GM18519 (cell line): ENCODE measurements at regions not wholly inside any gene's neighbourhood (a gene's known extent, or its start where the extent isn't known, plus 50 kb on each side); places are given as distances from the start of the nearest gene placed in this dataset.

Experiments used
- ATAC-seq: cut with Tn5 transposase; IDR thresholded peaks from one replicate; pipeline ENCODE4 v1.9.1; 2021; ENCODE audit warnings: mild to moderate bottlenecking, moderate library complexity; ENCODE audit not compliant: unreplicated experiment, low FRiP score

- ATAC-seq, result no peak
These were observed 89.6 kb downstream of the INSIG2 start for GRCh38 chr2:118177884-118178283.

- no peak for ATAC-seq
These were observed 89.0 kb downstream of the INSIG2 start for GRCh38 chr2:118177318-118177717.

- no peak for ATAC-seq
These were observed 88.3 kb downstream of the INSIG2 start for GRCh38 chr2:118176601-118177000.

GRCh38 chr2:118171546-118171945 is 83.3 kb downstream of the INSIG2 start:
- ATAC-seq, result no peak

- no peak for ATAC-seq
These were observed 81.2 kb downstream of the INSIG2 start for GRCh38 chr2:118169359-118170005.

- no peak for ATAC-seq
These were observed 80.3 kb downstream of the INSIG2 start for GRCh38 chr2:118168615-118169014.

- ATAC-seq, result no peak
These were observed 78.8 kb downstream of the INSIG2 start for GRCh38 chr2:118167026-118167425.

- ATAC-seq, result no peak
These were observed 78.0 kb downstream of the INSIG2 start for GRCh38 chr2:118166242-118166641.

- ATAC-seq, result no peak
These were observed 77.3 kb downstream of the INSIG2 start for GRCh38 chr2:118165595-118165994.
